ENCODE measurements at regions not wholly inside any gene's neighbourhood (a gene's known extent, or its start where the extent isn't known, plus 50 kb on each side); places are given as distances from the start of the nearest gene placed in this dataset.

DNA sequence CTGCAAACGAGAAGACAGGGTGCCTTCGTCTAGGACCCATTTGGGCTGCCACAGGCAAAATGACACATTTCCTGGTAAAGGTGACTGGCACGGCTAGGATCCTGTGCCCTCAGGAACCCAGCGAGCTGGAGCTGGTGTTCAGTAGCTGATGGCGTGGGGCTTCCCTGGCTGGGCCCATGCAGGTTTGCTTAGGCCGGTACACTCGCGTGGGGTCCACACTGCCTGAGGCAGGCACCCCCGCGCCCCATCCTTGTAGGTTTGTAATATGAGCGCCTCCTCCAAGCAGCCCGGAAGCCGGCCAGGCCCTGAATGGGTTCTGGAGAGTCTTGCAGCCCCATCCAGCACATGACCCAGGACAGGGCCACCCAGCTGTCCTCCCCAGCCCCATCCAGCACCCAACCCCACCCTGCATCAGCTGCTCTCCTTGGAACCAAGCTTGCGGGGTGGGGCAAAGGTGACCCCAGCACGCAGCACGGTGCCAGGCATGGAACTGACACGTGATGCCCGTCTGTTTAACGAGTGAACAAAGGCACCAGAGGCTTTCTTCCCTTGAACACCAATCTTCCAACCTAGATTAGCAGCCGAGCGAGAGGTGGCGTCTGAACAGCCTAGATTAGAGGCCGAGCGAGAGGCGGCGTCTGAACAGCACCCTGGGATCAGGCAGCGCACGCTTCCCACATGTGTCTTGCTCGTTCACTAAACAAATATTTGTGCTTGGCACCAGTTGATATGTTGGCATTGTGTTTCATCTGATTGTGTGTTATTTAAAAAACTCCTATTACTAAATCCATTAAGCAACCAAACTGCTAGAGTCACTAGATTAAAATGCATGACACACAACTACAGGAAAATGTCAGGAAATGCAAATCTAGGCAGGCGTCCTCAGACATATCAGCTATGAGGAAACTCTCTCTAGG is 112.1 kb downstream of the DLL1 start:
- H3K9me3 ChIP-seq (ENCODE audit: low read depth, low read length) = no peaks in the 10 kb centered on the region
- H3K27me3 ChIP-seq (ENCODE audit: insufficient read depth, low read length) = no peaks in the 10 kb centered on the region
- no peak overlapping the region for H3K4me3 ChIP-seq (ENCODE audit: low read length)
- no peaks in the 10 kb centered on the region for H3K4me1 ChIP-seq (ENCODE audit: insufficient read depth, low read length)

DNA sequence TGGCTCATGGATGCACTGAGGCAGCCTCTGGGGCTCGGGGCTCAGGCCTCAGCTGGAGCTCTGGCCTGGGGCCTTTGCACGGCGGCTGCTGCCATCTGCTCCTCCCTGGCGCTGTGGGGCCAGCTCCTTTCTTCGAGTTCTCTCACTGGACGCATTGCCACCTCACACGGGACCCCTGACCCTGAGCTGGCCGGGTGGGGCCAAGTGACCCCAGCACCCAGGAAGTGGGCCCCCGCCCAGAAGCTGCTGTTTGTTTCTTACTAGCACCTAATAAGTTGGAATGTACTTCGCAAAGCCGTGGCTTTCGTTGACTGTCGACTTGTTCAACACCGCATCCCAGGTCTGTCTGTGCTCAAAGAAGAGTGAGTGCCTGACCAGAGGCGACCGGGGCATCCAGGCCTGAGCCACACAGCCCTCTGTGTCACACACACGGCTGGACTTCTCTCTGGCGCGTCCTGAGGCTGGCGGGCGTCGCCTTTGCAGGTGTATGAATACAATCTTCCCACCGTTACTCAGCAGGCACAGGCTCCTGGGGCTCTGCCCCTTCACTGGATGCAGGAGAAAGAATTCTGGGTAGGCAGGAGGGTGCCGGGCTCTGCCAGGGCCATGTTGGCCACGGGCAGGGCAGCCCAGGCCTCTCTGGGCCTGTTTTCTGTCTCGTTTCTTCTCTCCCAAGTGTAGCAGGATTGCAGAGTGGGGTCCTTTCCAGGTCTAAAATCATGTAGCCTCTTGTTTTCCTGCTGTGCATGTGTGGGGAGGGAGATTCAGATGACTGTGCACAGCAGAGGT is 112.9 kb downstream of the DLL1 start:
- H3K4me1 ChIP-seq (ENCODE audit: insufficient read depth, low read length) = no peaks in the 10 kb centered on the region
- no peaks in the 10 kb centered on the region for H3K27me3 ChIP-seq (ENCODE audit: insufficient read depth, low read length)
- H3K4me3 ChIP-seq (ENCODE audit: low read length) = no peak overlapping the region
- no peaks in the 10 kb centered on the region for H3K9me3 ChIP-seq (ENCODE audit: low read depth, low read length)

GRCh38 chr6:170176898-170177771 is 113.7 kb downstream of the DLL1 start:
- no peaks in the 10 kb centered on the region for H3K27me3 ChIP-seq (ENCODE audit: insufficient read depth, low read length)
- no peaks in the 10 kb centered on the region for H3K9me3 ChIP-seq (ENCODE audit: low read depth, low read length)
- no peaks in the 10 kb centered on the region for H3K4me1 ChIP-seq (ENCODE audit: insufficient read depth, low read length)
- H3K4me3 ChIP-seq (ENCODE audit: low read length) = no peak overlapping the region

DNA sequence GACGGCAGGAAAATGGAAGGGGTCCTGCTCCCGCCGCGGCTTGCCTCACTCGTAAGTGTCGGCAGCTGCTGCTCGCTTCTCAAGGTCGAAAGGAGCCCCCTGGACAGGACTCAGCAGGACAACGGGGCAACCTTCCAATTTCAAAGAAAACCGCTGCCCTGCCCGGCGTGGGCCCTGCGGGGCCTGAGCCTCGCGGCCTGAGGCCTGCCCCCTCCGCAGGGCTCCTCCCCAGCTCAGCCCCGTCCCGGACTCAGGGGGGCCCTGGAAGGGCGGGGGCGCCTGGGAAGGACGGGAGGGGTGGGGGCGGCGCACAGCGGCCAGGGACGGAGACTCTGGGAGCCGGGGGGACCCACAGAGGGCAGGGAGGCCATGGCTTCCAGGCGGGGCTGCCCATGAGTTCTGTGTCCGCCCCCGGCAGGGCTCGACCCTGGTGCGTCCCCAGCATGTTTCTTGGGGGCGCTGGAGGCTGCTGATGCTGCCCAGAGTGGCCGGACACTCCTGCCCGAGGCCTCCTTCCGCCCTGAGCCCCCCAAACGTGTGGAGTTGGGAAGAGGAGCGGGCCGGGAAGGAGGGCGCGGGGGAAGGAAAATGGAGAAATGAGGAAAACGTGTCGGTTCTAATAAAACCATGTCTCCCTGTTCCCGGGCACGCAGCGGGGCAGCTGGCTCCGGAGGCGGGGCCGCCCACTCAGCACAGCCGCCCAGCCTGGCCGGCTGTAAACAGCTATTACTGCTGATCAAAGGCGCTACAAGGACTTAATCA is 114.6 kb downstream of the DLL1 start:
- Histone ChIP-seq H3K9me3 (ENCODE audit: low read depth, low read length) (peaks cover 1% of the 10 kb centered on the region), H3K4me1 (ENCODE audit: insufficient read depth, low read length) (no peaks in the 10 kb centered on the region), H3K4me3 (ENCODE audit: low read length) (no peak overlapping the region), H3K27me3 (ENCODE audit: insufficient read depth, low read length) (no peaks in the 10 kb centered on the region)

- Histone ChIP-seq H3K4me1 (ENCODE audit: insufficient read depth, low read length) (no peaks in the 10 kb centered on the region), H3K27me3 (ENCODE audit: insufficient read depth, low read length) (no peaks in the 10 kb centered on the region), H3K4me3 (ENCODE audit: low read length) (no peak overlapping the region), H3K9me3 (ENCODE audit: low read depth, low read length) (peaks cover 5% of the 10 kb centered on the region)
These were observed 115.2 kb downstream of the DLL1 start for GRCh38 chr6:170175644-170176135.

DNA sequence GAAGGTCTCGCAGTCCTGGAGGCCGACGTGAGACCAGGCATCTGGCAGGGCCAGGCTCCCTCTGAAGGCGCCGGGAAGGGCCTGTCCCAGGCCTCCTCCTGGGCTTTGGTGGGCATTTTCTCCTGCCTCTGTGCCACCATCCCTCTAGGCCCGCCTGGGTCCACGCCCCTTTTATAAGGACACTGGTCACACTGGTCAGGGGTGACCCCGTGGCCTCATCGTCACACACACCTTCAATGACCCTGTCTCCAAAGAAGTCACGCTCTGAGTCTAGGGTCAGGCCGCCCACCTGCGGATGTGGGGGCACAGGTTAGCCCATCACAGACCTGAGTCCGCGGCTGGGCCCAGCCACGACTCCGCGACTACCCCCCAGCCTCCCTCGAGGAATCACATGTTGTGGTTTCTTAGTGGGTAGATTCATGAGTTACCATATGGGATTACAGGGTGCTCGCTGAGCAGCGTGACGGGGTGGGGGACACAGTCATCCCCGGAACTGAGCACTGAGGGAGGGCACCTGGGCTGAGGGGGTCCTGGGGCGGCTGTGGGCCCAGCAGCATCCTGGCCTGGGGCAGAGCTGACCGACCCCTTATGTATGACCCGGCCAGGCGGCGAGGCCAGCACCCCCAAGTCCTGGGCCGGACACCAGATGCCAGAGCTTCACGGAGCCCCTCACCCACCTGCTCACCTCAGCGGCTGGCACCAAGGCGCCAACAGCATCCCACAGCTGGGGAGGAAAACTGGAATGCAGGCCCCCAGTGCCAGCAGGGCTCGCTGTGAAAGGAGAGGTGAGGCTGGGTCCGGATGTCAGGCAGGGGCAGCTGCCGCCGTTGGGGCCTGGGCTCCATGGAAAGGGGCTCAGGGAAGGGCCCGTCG is 115.9 kb downstream of the DLL1 start:
- Histone ChIP-seq H3K4me3 (ENCODE audit: low read length) (no peak overlapping the region), H3K4me1 (ENCODE audit: insufficient read depth, low read length) (no peaks in the 10 kb centered on the region), H3K27me3 (ENCODE audit: insufficient read depth, low read length) (no peaks in the 10 kb centered on the region)

DNA sequence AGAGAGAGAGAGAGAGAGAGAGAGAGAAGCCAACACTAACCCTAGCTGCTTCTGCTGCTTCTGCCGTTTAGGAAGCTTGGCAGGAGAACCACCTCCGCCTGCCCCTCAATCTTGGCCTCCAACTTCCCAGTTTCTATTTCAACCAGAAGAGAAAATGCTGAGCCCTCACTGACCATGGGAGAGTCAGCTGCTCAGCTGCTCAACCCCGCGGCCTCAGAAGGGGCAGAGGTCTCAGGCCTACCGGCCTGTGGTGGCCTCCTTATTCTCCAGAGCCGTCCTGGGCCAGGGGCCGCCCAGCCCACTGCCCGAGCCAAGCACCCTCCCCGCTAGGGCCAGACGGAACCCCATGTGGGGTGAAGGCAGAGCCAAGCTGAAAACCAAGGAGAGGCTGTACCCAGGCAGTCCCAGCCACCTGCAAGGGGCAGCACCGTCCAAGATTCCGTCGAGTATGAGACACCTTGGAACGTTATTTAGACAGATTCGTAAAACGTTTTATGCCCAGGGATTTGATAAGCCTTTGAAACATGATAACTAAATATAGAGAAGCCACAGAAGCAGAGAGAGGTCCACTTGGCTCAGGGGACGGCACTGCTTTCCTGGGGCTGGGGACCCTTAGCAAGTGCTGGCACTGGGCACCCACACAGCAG is 116.6 kb downstream of the DLL1 start:
- Histone ChIP-seq H3K4me1 (ENCODE audit: insufficient read depth, low read length) (no peaks in the 10 kb centered on the region), H3K27me3 (ENCODE audit: insufficient read depth, low read length) (no peaks in the 10 kb centered on the region), H3K9me3 (ENCODE audit: low read depth, low read length) (peaks cover 9% of the 10 kb centered on the region), H3K4me3 (ENCODE audit: low read length) (no peak overlapping the region)

More for the DNA sequence above, 115.9 kb downstream of the DLL1 start:
- H3K9me3 ChIP-seq (ENCODE audit: low read depth, low read length) = peaks cover 5% of the 10 kb centered on the region

DNA sequence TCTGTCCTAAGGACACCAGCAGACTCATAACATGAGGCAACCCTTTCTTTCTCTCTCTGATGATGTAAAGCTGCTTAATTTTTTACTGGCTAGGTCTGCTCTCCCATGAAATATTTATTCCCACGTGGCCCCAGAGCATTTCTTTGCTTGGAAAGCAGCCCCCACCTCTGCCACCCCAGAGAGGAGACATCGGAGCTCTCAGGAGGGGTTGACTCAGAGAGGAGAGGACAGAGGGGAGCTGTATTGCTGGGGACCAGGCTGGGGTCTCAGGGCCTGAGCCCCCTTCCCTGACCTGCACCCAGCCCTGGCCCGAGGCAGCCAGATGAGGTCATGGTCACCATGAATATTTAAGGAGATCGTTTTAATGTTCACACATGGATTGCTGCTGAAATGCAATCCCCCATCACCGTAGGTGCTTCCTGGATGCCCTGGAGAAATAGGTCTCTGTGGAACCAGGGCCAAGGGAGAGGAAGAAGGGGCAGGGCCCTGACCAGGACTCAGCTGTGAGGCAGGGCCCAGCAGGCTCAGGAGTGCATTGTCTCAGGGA is 117.5 kb downstream of the DLL1 start:
- Histone ChIP-seq H3K4me3 (ENCODE audit: low read length) (no peak overlapping the region), H3K27me3 (ENCODE audit: insufficient read depth, low read length) (no peaks in the 10 kb centered on the region), H3K9me3 (ENCODE audit: low read depth, low read length) (peaks cover 18% of the 10 kb centered on the region), H3K4me1 (ENCODE audit: insufficient read depth, low read length) (no peaks in the 10 kb centered on the region)

GRCh38 chr6:170172825-170173256 is 118.0 kb downstream of the DLL1 start:
- Histone ChIP-seq H3K9me3 (ENCODE audit: low read depth, low read length) (peaks cover 20% of the 10 kb centered on the region), H3K27me3 (ENCODE audit: insufficient read depth, low read length) (no peaks in the 10 kb centered on the region), H3K4me3 (ENCODE audit: low read length) (no peak overlapping the region), H3K4me1 (ENCODE audit: insufficient read depth, low read length) (no peaks in the 10 kb centered on the region)

DNA sequence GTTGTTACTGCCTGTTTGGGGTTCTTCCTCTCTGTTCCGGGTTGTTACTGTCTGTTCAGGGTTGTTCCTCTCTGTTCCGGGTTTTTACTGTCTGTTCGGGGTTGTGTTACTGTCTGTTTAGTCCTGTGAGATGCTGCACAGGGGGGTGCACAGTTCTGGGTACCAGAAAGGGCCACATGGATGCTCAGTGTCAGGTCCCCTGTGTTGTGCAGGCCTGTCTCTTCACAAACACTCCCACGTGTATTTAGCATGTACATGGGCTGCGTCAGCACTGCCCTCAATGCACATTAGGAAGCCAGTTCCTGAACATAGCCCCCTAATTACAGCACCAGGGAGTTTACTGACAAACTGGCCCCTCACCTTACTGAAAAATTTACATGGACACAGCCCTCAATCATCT is 118.5 kb downstream of the DLL1 start:
- no peaks in the 10 kb centered on the region for H3K4me1 ChIP-seq (ENCODE audit: insufficient read depth, low read length)
- no peaks in the 10 kb centered on the region for H3K27me3 ChIP-seq (ENCODE audit: insufficient read depth, low read length)

DNA sequence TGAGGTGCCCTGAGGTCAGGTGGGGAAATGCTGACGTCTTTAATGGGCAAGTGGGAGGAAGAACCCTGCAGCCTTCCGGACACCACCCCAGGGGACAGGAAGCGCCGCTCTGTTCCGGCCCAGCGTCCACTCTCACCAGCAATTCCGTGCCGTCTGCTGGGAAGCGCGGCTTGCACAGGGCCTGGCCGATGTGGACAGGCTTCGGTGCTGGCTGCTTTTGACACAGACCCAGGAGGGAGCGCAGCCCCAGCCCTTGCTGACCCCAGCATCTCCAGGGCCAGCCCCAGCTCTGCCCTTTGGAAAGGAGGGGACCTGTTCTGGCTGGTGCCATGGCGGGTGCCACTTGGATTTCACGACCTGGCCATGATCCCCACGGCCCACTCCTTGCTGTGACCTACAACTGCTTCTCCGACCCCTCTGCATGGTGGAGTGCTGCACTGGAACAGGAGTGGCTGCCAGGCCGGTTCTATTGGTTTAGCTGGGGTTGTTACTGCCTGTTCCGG is 123.2 kb downstream of the DLL1 start:
- H3K27me3 ChIP-seq (ENCODE audit: insufficient read depth, low read length) = no peaks in the 10 kb centered on the region
- peaks cover 20% of the 10 kb centered on the region for H3K9me3 ChIP-seq (ENCODE audit: low read depth, low read length)
- H3K4me3 ChIP-seq (ENCODE audit: low read length) = no peak overlapping the region
- no peaks in the 10 kb centered on the region for H3K4me1 ChIP-seq (ENCODE audit: insufficient read depth, low read length)

More for the DNA sequence above, 118.5 kb downstream of the DLL1 start:
- H3K4me3 ChIP-seq (ENCODE audit: low read length) = no peak overlapping the region
- H3K9me3 ChIP-seq (ENCODE audit: low read depth, low read length) = peaks cover 20% of the 10 kb centered on the region

DNA sequence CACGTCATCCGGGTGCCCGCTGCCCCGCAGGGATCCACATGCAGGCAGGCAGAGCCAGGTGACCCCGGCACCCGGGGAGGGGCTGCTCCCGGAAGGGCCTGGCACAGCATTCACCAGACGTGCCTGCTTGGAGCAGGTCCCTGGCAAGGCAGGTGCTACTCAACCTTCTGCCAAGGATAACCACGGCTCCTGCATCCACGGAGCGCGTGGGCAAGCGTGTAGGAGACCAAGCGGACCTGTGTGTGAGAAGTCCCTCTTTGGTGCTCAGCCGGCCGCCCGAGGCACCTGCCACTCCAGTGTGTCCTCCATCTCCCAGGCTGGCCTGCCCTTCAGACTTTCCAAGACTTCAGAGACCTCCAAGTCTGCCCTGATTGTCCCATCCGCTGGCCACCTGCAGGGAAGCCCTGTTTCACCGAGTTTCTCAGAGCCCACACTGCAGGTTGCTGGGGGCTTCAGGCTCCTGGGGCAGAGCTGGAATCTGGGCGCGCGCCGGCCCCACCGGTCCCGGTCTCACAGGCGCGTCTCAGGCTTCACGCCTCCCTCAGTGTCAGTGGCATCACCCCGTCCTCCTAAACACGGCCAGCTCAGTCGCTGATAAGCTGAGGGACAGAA is 124.3 kb downstream of the DLL1 start:
- H3K27me3 ChIP-seq (ENCODE audit: insufficient read depth, low read length) = no peaks in the 10 kb centered on the region
- H3K9me3 ChIP-seq (ENCODE audit: low read depth, low read length) = peaks cover 20% of the 10 kb centered on the region
- no peaks in the 10 kb centered on the region for H3K4me1 ChIP-seq (ENCODE audit: insufficient read depth, low read length)
- H3K4me3 ChIP-seq (ENCODE audit: low read length) = no peak overlapping the region

Measured in mononuclear cell (primary cell).